NCI-H1694 (cell line): ENCODE measurements at regions not wholly inside any gene's neighbourhood (a gene's known extent, or its start where the extent isn't known, plus 50 kb on each side); places are given as distances from the start of the nearest gene placed in this dataset.
"Not testable (repeated sequence)": the region's sequence is repeated elsewhere in the genome, so short reads cannot be mapped to it uniquely, and the experiment has no call there.

Experiments used
- DNase-seq: peaks from one replicate; lab custom pipeline; 2025; lab: John Stamatoyannopoulos, UW

- not testable (repeated sequence) for DNase-seq
Observed at GRCh38 chr5:148744380-148744779, 82.0 kb upstream of the ADRB2 start.

DNA sequence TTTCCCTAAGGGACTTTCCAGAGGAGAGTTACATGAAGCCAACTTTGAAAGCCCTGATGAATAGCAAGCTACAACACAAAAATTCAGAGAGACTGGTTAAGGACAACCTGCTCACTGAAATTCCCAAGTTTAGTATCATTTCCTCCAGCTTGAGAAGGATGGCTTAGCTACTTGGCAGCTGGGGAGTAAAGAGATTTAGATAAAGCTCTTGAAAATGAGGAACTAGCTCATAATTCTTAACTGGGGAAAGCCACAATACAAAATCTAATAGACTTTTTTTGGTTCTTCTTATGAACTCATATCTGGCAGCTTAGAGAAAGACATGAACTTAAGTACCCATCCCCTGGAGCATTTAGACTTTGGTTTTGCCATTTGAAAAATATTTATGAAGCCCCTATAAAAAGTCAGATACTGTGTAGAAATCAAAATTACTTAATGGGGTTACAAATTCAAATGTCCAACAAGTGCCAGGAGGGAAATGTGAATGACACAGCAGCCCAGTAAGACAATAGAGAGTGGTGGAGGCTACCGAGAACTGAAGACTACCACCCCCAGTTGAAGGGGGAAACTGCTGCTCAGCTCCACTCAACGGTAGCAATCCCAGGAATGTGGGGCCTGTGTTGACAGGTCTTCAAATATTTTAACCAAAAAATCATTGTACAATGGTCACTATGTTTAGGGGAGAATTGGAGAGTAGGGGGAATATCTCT, 79.4 kb upstream of the ADRB2 start:
- no peak for DNase-seq

- no peak for DNase-seq
Observed at GRCh38 chr5:148747536-148747906, 78.9 kb upstream of the ADRB2 start.

GRCh38 chr5:148748702-148749392, 77.6 kb upstream of the ADRB2 start:
- DNase-seq = no peak

DNA sequence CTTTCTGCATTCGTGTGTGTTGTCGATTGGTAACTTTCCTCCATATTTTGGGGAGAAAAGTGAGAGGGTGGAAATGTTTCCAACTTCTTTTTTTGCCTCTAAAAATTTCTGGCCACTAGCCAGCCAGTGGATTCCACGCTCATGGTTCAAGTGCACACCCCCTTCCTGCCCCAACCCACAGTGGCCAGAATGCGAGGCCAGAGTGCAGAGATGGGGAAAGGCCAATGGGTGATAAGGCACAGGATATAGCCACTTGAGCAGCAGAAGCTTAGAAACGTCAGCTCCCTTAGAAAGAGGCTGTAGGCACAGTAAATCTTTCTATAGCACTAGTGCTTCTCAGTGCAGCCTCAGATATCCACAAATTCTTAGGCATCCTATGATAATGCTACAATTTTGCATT, 75.8 kb upstream of the ADRB2 start:
- DNase-seq = no peak

GRCh38 chr5:148751025-148751424, 75.4 kb upstream of the ADRB2 start:
- no peak for DNase-seq

- not testable (repeated sequence) for DNase-seq
Observed at GRCh38 chr5:148752375-148752774, 74.0 kb upstream of the ADRB2 start.

- no peak for DNase-seq
Observed at GRCh38 chr5:148759101-148759500, 67.3 kb upstream of the ADRB2 start.

GRCh38 chr5:148760945-148761638, 65.3 kb upstream of the ADRB2 start:
- DNase-seq = no peak

GRCh38 chr5:148763996-148764395, 62.4 kb upstream of the ADRB2 start:
- DNase-seq = no peak

- DNase-seq = no peak
Observed at GRCh38 chr5:148765061-148765460, 61.4 kb upstream of the ADRB2 start.

DNA sequence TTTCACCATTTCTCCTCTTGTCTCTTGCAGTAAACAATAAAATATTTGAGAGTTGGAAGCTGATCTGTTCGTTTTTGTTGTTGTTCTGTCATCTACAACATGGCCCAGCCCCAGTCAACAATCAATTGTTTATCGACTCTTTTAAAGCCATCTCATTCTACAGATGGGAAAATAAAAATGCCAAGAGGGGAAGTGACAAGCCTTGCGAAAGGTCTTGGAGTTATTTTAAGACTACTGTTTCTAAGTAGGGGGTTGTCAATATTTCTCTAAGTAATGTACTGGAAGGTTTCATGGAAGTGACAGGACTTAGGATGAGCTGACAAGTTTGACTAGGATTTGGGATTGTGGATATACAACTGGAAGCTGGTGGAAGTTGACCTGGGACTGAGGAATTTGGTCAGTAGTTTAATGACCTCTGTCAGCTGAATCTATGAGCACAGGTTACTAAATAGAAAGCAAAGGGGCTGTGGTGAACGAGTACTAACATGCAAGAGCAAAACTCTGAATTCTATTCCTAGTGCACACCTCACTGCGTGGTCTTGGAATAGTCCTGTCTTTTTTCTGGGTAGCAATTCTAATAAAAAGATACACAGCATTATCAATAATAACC, 57.5 kb upstream of the ADRB2 start:
- DNase-seq = no peak

DNA sequence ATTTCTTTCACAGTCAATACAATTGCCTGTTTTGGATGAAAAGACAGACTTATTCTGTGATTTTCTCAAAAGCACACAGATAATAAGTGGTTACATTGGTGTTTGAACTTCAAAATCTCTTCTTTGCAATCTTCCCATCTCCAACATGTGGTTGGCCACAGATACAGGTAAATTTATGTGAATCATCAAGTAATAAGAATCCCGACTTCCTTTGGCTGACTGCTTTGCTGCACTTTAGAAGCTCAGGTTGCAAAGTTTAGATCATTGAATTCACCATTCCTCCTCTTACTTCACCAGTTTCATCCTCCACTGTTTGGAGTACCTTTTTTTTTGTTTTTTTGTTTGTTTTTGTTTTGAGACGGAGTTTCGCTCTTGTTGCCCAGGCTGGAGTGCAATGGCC, 56.5 kb upstream of the ADRB2 start:
- DNase-seq = no peak

- no peak for DNase-seq
Observed at GRCh38 chr5:148774313-148774712, 52.1 kb upstream of the ADRB2 start.

GRCh38 chr5:148776261-148776660, 50.1 kb upstream of the ADRB2 start:
- no peak for DNase-seq
